ENCODE measurements at regions not wholly inside any gene's neighbourhood (a gene's known extent, or its start where the extent isn't known, plus 50 kb on each side); places are given as distances from the start of the nearest gene placed in this dataset.

DNA sequence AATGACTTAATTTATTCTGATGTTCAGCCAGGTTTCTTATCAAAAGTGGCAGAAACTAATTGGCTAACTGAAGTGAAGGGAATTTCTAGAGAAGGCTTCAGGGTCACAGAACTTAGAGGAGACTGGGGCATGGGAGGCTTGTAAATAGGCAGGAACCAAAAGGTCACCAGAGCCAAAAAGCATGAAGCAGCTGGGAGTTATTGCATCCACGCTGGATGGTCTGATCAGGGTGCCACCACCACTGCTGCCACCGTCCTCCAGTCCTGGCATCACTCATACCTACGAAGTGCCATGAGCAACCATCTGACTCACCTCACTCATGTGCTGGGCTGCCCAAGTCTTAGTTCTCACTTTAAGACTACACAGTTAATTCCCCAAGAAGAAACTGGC is 82.5 kb upstream of the DPH5 start:
- 96% methylated on average over 3 of the region's 3 CpGs for WGBS
- H3K9me3 ChIP-seq (ENCODE audit: insufficient read depth, low read depth, low read length): no peaks in the 10 kb centered on the region

DNA sequence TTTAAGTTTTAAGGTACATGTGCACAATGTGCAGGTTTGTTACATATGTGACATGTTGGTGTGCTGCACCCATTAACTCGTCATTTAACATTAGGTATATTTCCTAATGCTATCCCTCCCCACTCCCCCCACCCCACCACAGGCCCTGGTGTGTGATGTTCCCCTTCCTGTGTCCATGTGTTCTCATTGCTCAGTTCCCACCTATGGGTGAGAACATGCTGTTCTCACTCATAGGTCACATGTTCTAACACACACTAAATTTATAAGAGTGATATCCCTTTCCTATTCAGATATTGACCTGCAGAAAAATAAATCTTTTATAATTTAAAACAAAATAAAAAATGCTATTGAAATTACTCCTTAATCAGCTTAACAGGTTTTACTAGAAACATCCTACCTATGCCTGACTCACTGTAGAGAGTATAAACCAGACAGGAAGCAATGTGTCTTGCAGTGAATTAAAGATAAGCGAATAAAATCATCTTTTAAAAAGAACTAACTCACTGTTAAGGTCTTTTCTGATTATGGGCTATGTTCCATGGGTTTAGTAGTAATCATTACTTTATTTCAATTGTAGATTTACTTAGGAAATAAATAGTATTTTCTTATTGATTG is 82.0 kb upstream of the DPH5 start:
- Histone ChIP-seq H3K9ac (ENCODE audit: low read depth, low read length) (no peak overlapping the region), H3K4me3 (ENCODE audit: low read length) (no peak overlapping the region), H3K27ac (ENCODE audit: low read depth, low read length) (no peak overlapping the region), H3K4me1 (ENCODE audit: insufficient read depth, low read length) (no peaks in the 10 kb centered on the region), H3K27me3 (ENCODE audit: insufficient read depth, low read length) (no peaks in the 10 kb centered on the region), H3K9me3 (ENCODE audit: insufficient read depth, low read depth, low read length) (no peaks in the 10 kb centered on the region), H3K36me3 (ENCODE audit: insufficient read depth, low read length) (no peaks in the 10 kb centered on the region)
- no CpG with 5 or more reads among the region's 2 CpGs for WGBS

More for the DNA sequence above, 82.5 kb upstream of the DPH5 start:
- no peaks in the 10 kb centered on the region for H3K4me1 ChIP-seq (ENCODE audit: insufficient read depth, low read length)
- H3K9ac ChIP-seq (ENCODE audit: low read depth, low read length): no peak overlapping the region
- no peak overlapping the region for H3K4me3 ChIP-seq (ENCODE audit: low read length)
- no peaks in the 10 kb centered on the region for H3K36me3 ChIP-seq (ENCODE audit: insufficient read depth, low read length)
- H3K27ac ChIP-seq (ENCODE audit: low read depth, low read length): no peak overlapping the region
- no peaks in the 10 kb centered on the region for H3K27me3 ChIP-seq (ENCODE audit: insufficient read depth, low read length)

DNA sequence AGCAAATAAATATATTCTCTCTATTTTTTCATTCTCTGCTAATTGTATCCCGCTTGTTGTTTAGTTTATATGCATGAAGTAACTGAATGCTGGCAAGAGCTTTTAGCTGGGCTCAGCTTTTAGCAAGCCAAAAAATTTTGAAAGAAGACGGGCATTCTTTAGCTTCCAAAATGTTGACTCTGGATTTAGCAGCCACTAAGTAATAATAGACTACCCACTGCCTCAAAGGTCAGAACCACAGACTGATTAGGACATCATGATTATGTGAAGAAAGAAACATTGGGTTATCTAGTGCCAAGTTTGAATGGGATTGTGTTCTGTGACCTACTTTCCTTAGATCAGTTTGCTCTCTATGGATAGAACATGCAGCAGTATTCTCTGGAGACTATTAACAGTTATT is 80.3 kb upstream of the DPH5 start:
- no peaks in the 10 kb centered on the region for H3K36me3 ChIP-seq (ENCODE audit: insufficient read depth, low read length)
- no peak overlapping the region for H3K27ac ChIP-seq (ENCODE audit: low read depth, low read length)
- 84% methylated on average over 2 of the region's 2 CpGs for WGBS
- H3K9ac ChIP-seq (ENCODE audit: low read depth, low read length): no peak overlapping the region
- H3K4me1 ChIP-seq (ENCODE audit: insufficient read depth, low read length): no peaks in the 10 kb centered on the region
- no peaks in the 10 kb centered on the region for H3K27me3 ChIP-seq (ENCODE audit: insufficient read depth, low read length)
- no peak overlapping the region for H3K4me3 ChIP-seq (ENCODE audit: low read length)
- no peaks in the 10 kb centered on the region for H3K9me3 ChIP-seq (ENCODE audit: insufficient read depth, low read depth, low read length)

DNA sequence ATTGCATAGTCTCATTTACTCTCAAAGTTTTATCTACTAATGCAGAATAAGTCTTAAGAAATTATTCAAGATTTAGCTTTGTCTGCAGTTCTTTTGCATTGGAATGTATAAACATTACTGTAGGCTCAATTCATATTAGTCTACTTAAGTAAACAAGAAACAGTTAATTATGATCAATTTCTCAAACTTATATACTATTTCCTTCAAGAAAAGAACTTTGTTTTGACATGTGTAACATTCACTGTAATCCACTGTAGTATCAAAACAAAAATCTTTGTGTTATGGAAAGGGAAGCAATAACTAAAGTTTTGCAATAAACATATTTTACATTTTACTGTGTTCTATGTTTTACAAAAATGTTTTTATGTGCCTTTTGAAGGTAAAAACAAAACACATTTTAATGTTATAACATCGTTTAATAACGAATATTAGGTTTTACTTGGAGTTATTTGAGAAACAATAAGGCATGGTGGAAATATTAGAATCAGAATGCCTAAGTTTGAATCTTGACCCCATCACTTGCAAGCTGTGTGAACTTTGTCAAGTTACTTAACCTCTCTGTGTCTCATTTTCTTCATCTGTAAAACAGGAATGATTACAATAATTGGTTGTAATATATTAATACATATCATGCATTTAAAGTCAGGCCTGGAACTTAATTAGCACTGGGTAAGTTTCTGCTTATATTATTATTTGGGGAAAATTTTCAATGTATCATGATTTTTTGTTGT is 77.0 kb upstream of the DPH5 start:
- WGBS: 100% methylated on average over 2 of the region's 2 CpGs
- Histone ChIP-seq H3K4me1 (ENCODE audit: insufficient read depth, low read length) (no peaks in the 10 kb centered on the region), H3K27ac (ENCODE audit: low read depth, low read length) (no peak overlapping the region), H3K27me3 (ENCODE audit: insufficient read depth, low read length) (no peaks in the 10 kb centered on the region), H3K9me3 (ENCODE audit: insufficient read depth, low read depth, low read length) (no peaks in the 10 kb centered on the region), H3K36me3 (ENCODE audit: insufficient read depth, low read length) (no peaks in the 10 kb centered on the region), H3K9ac (ENCODE audit: low read depth, low read length) (no peak overlapping the region), H3K4me3 (ENCODE audit: low read length) (no peak overlapping the region)

DNA sequence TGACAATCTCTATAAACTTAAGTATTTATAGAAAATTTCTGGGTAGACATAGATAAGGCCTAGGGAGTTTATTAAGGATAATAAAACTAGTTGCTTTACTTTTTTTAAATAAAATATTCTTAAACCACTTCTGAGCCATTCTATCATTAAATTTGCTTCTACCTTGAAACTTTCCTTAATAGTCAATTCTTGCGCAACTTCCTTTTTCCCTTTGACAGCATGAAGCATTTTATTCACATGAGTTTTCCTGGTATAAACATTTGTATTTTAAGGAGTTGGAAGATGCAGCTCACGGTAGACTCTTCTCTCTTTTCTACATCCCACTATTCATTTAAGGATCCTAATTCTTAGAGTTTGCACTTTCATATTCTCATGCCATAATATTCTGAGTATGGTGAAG is 75.8 kb upstream of the DPH5 start:
- Histone ChIP-seq H3K36me3 (ENCODE audit: insufficient read depth, low read length) (no peaks in the 10 kb centered on the region), H3K27ac (ENCODE audit: low read depth, low read length) (no peak overlapping the region), H3K9me3 (ENCODE audit: insufficient read depth, low read depth, low read length) (no peaks in the 10 kb centered on the region), H3K4me1 (ENCODE audit: insufficient read depth, low read length) (no peaks in the 10 kb centered on the region), H3K9ac (ENCODE audit: low read depth, low read length) (no peak overlapping the region), H3K4me3 (ENCODE audit: low read length) (no peak overlapping the region), H3K27me3 (ENCODE audit: insufficient read depth, low read length) (no peaks in the 10 kb centered on the region)
- whole genome bisulfite sequencing: 100% methylated on average over 1 of the region's 2 CpGs

DNA sequence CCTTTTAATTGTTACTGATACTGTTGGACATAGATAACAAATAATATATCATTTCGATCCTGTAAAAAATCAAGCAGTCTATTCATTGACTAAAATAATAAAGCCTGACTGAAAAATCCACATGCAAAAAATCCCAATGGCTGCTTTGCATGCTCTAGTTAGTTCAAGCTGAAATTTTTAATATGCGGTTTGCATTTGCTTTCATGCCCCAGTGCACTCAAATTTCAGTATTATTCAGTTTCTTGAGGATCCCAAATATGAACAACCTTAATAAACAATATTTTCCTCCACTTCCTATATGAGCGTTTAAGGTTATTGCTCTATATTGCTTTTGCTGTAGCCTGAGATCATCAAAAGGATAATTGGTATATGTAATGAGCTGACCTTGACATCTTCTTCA is 75.1 kb upstream of the DPH5 start:
- H3K9ac ChIP-seq (ENCODE audit: low read depth, low read length): no peak overlapping the region
- no peak overlapping the region for H3K4me3 ChIP-seq (ENCODE audit: low read length)
- WGBS: 99% methylated on average over 2 of the region's 3 CpGs
- H3K9me3 ChIP-seq (ENCODE audit: insufficient read depth, low read depth, low read length): no peaks in the 10 kb centered on the region
- H3K27ac ChIP-seq (ENCODE audit: low read depth, low read length): no peak overlapping the region
- H3K36me3 ChIP-seq (ENCODE audit: insufficient read depth, low read length): no peaks in the 10 kb centered on the region
- H3K27me3 ChIP-seq (ENCODE audit: insufficient read depth, low read length): no peaks in the 10 kb centered on the region
- no peaks in the 10 kb centered on the region for H3K4me1 ChIP-seq (ENCODE audit: insufficient read depth, low read length)

DNA sequence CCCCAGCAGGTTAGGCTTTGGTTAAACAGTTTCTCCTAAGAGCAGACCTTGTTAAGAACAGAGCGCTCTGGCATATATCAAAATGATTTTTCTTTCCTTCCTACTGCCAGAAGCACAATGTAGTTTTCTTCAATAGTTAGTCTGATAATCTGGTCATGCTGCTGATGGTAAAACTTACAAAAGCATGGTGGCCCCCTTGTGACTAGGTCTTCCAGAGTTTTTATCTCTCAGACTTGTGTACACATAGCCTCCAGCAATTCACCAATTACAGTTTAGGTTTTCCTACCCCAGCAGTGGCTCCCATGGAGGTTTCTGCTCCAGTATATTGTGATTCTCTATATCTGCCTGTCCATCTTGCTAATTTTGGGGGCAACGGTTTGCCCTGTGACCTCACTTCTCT is 73.3 kb upstream of the DPH5 start:
- H3K27me3 ChIP-seq (ENCODE audit: insufficient read depth, low read length): no peaks in the 10 kb centered on the region
- H3K4me1 ChIP-seq (ENCODE audit: insufficient read depth, low read length): no peaks in the 10 kb centered on the region
- no peak overlapping the region for H3K9ac ChIP-seq (ENCODE audit: low read depth, low read length)
- no peak overlapping the region for H3K27ac ChIP-seq (ENCODE audit: low read depth, low read length)
- whole genome bisulfite sequencing: 54% methylated on average over 2 of the region's 2 CpGs
- no peak overlapping the region for H3K4me3 ChIP-seq (ENCODE audit: low read length)
- H3K9me3 ChIP-seq (ENCODE audit: insufficient read depth, low read depth, low read length): no peaks in the 10 kb centered on the region
- H3K36me3 ChIP-seq (ENCODE audit: insufficient read depth, low read length): no peaks in the 10 kb centered on the region

DNA sequence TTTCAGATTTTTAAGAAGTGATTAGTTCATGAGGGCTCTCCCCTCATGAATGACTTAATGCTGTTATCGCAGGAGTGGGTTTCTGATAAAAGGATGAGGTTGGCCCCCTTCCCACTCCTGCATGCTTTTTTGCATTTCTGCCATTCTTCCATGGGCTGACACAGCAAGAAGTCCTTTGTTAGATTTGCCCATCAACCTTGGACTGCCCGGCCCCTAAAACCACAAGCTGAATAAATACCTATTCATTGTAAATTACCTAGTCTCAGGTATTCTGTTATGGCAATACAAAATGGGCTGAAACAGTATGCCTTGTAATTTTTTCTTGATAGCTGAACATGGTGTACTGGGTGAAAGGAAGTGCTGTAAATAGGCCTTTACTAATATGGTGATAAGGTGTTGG is 72.7 kb upstream of the DPH5 start:
- 86% methylated on average over 2 of the region's 2 CpGs for WGBS
- no peaks in the 10 kb centered on the region for H3K27me3 ChIP-seq (ENCODE audit: insufficient read depth, low read length)
- H3K4me1 ChIP-seq (ENCODE audit: insufficient read depth, low read length): no peaks in the 10 kb centered on the region

DNA sequence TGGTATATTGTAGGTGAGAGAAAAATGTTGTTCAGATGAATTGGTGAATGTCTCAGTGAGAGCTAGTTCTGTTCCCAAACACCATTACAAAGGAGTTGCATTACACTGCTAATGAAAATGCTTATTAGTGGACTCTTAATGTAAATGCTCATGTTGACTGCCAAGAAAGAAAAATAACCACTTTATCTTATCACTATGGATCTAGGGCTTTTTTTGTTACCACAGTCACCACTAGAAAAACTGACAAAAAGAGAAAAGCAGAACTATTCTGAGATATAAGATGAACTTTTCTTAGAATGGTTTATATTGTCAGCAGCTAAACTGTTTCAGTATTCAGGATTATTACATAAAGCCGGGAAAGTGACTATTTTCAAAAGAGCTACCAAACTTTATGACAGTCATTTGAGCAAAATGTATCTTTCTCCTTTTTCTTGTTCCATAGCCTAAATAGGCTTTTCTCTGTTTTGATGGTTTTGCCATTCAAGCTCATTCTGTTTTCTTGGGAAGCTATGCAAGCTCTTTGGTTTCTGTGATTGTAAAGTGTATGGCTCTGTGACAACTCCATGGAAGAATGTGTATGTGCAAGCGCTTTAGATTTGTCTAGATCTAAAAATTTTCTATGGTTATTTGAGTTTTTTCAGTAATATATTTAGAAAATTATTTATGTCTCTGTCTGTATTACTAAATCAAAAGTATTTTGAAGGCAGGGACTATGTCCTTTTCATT is 64.2 kb upstream of the DPH5 start:
- Histone ChIP-seq H3K27ac (ENCODE audit: low read depth, low read length) (no peak overlapping the region), H3K9ac (ENCODE audit: low read depth, low read length) (no peak overlapping the region), H3K9me3 (ENCODE audit: insufficient read depth, low read depth, low read length) (no peaks in the 10 kb centered on the region), H3K4me3 (ENCODE audit: low read length) (no peak overlapping the region), H3K4me1 (ENCODE audit: insufficient read depth, low read length) (no peaks in the 10 kb centered on the region), H3K36me3 (ENCODE audit: insufficient read depth, low read length) (no peaks in the 10 kb centered on the region), H3K27me3 (ENCODE audit: insufficient read depth, low read length) (no peaks in the 10 kb centered on the region)
- WGBS: 93% methylated on average over 2 of the region's 2 CpGs

More for the DNA sequence above, 72.7 kb upstream of the DPH5 start:
- Histone ChIP-seq H3K27ac (ENCODE audit: low read depth, low read length) (no peak overlapping the region), H3K9ac (ENCODE audit: low read depth, low read length) (no peak overlapping the region), H3K4me3 (ENCODE audit: low read length) (no peak overlapping the region), H3K9me3 (ENCODE audit: insufficient read depth, low read depth, low read length) (no peaks in the 10 kb centered on the region), H3K36me3 (ENCODE audit: insufficient read depth, low read length) (no peaks in the 10 kb centered on the region)

DNA sequence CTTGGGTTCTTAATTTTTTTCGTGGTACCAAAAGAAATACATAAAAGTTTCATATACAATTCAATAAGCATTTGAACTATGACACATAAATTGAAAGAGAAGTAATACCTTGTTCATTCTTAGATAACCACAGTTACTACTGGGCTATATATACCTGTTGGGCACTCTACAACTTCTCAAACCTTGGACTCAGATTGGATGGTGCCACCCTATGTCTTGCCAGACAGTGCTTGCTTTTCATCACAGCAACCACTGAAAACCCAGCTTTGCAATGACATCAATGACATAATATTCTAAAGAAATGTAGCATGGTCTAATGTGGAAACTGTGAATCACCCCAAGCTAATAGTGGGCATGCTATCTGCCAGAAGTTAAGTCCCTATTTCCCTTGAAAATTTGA is 62.8 kb upstream of the DPH5 start:
- Histone ChIP-seq H3K4me1 (ENCODE audit: insufficient read depth, low read length) (no peaks in the 10 kb centered on the region), H3K36me3 (ENCODE audit: insufficient read depth, low read length) (no peaks in the 10 kb centered on the region), H3K9me3 (ENCODE audit: insufficient read depth, low read depth, low read length) (no peaks in the 10 kb centered on the region), H3K4me3 (ENCODE audit: low read length) (no peak overlapping the region), H3K27ac (ENCODE audit: low read depth, low read length) (no peak overlapping the region), H3K27me3 (ENCODE audit: insufficient read depth, low read length) (no peaks in the 10 kb centered on the region), H3K9ac (ENCODE audit: low read depth, low read length) (no peak overlapping the region)
- WGBS: 80% methylated on average over 1 of the region's 1 CpG

DNA sequence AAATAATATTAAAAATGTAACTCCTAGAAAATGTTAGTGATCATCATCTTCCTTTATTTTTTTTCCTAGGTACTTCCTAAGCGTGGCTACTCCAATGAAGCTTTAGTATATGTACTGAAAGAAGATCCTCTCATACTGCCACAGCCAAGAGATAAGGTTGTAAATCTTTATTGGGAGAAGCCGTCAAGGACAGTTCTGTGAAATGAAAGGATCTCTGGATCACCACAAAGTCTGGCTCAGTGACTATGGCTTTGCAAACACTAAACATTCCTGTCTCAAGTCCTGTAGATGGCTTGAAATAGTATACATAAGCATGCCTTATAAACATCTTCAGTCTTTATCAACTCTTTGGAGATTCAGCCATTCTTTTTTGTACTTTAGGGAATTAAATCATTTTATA is 61.2 kb upstream of the DPH5 start:
- WGBS: 92% methylated on average over 2 of the region's 2 CpGs

More for the DNA sequence above, 61.2 kb upstream of the DPH5 start:
- Histone ChIP-seq H3K9ac (ENCODE audit: low read depth, low read length) (no peak overlapping the region), H3K4me1 (ENCODE audit: insufficient read depth, low read length) (no peaks in the 10 kb centered on the region), H3K9me3 (ENCODE audit: insufficient read depth, low read depth, low read length) (no peaks in the 10 kb centered on the region), H3K36me3 (ENCODE audit: insufficient read depth, low read length) (no peaks in the 10 kb centered on the region), H3K27ac (ENCODE audit: low read depth, low read length) (no peak overlapping the region), H3K27me3 (ENCODE audit: insufficient read depth, low read length) (no peaks in the 10 kb centered on the region), H3K4me3 (ENCODE audit: low read length) (no peak overlapping the region)

All from HUES64 (cell line).